Naive thymus-derived CD4-positive, alpha-beta T cell (primary cell): ENCODE measurements at regions not wholly inside any gene's neighbourhood (a gene's known extent, or its start where the extent isn't known, plus 50 kb on each side); places are given as distances from the start of the nearest gene placed in this dataset.

Source experiments
- ATAC-seq: fragments of 150-1000 bp; cut with Tn5 transposase; 2 replicates; pipeline ENCODE4 v1.10.0; 2021; ENCODE audit warnings: mild to moderate bottlenecking, moderate library complexity
- CTCF ChIA-PET: fragments of 350-600 bp; sonication (Branson Sonifier 250); formaldehyde crosslinking; loops from one replicate; lab custom pipeline; 2021; ENCODE audit warnings: antibody characterized with exemption; lab: Charles Lee
- POLR2A ChIA-PET: fragments of 350-600 bp; sonication (Branson Sonifier 250); formaldehyde crosslinking; loops from one replicate; lab custom pipeline; 2021; ENCODE audit warnings: antibody characterized with exemption, inconsistent platforms; lab: Charles Lee
- DNase-seq, 9 donors: peaks; one replicate each; pipeline versions ENCODE4 v3.0.0 to v3.0.0-alpha.2; 2020 to 2022; ENCODE audit warnings: mixed read lengths in 1 of 9
- H3K27ac ChIP-seq: one replicate; pipeline ENCODE4 v1.7.0; 2013; ENCODE audit warnings: mild to moderate bottlenecking, low read depth, low read length, moderate library complexity
- H3K27me3 ChIP-seq, 2 donors: one replicate each; pipeline ENCODE4 v1.7.0; 2013; ENCODE audit warnings: low read length in 2 of 2, mild to moderate bottlenecking in 2 of 2, moderate library complexity in 2 of 2; ENCODE audit not compliant: control insufficient read depth in 2 of 2, insufficient read depth in 2 of 2
- H3K36me3 ChIP-seq, 3 experiments: 1 replicate in 2 of 3; 2 replicates in 1 of 3; pipeline ENCODE4 v1.7.0; 2013; ENCODE audit warnings: low read length in 3 of 3, mild to moderate bottlenecking in 3 of 3, moderate library complexity in 1 of 3; ENCODE audit not compliant: insufficient read depth in 3 of 3, control insufficient read depth in 2 of 3
- H3K4me1 ChIP-seq, 2 donors: one replicate each; pipeline ENCODE4 v1.7.0; 2013; ENCODE audit warnings: low read length in 2 of 2, mild to moderate bottlenecking in 2 of 2, moderate library complexity in 1 of 2; ENCODE audit not compliant: control insufficient read depth in 2 of 2, insufficient read depth in 2 of 2
- H3K4me3 ChIP-seq: 2 replicates; pipeline ENCODE4 v1.7.0; 2013; ENCODE audit warnings: mild to moderate bottlenecking, low read length
- H3K9me3 ChIP-seq, 3 experiments: 1 replicate in 2 of 3; 2 replicates in 1 of 3; pipeline ENCODE4 v1.7.0; 2013; ENCODE audit warnings: low read length in 3 of 3; ENCODE audit not compliant: control insufficient read depth in 2 of 3
- H3K27ac Mint-ChIP-seq, 9 donors: one replicate each; pipeline ENCODE4 v1.8.0; 2020 to 2022; ENCODE audit warnings: mixed read lengths in 9 of 9, mild to moderate bottlenecking in 8 of 9, moderate library complexity in 5 of 9, inconsistent platforms in 2 of 9
- H3K27me3 Mint-ChIP-seq, 5 donors: one replicate each; pipeline ENCODE4 v1.8.0; 2021 to 2022; ENCODE audit warnings: mixed read lengths in 5 of 5, mild to moderate bottlenecking in 1 of 5
- H3K36me3 Mint-ChIP-seq, 5 donors: one replicate each; pipeline ENCODE4 v1.8.0; 2020 to 2022; ENCODE audit warnings: mixed read lengths in 5 of 5, mild to moderate bottlenecking in 3 of 5, inconsistent platforms in 1 of 5
- H3K4me1 Mint-ChIP-seq, 7 donors: one replicate each; pipeline ENCODE4 v1.8.0; 2020 to 2022; ENCODE audit warnings: mixed read lengths in 7 of 7, mild to moderate bottlenecking in 3 of 7, inconsistent platforms in 1 of 7
- H3K4me3 Mint-ChIP-seq, 10 donors: one replicate each; pipeline ENCODE4 v1.8.0; 2020 to 2022; ENCODE audit warnings: mild to moderate bottlenecking in 10 of 10, mixed read lengths in 10 of 10, moderate library complexity in 6 of 10, inconsistent platforms in 2 of 10
- H3K9me3 Mint-ChIP-seq, 11 donors: one replicate each; pipeline ENCODE4 v1.8.0; 2020 to 2022; ENCODE audit warnings: mixed read lengths in 11 of 11, mild to moderate bottlenecking in 4 of 11, inconsistent platforms in 1 of 11, moderate library complexity in 1 of 11
- intact Hi-C, 2 donors: fragments of 100-400 bp; cut with micrococcal nuclease; formaldehyde crosslinking; loops; one replicate each; pipeline ENCODE4 v1.15.1; 2023

- POLR2A ChIA-PET = no interaction called here
- no peaks in the 10 kb centered on the region for H3K9me3 ChIP-seq
- Mint-ChIP-seq H3K4me3 (no peak overlapping the region), H3K36me3 (peaks cover 0 to 3% (median 0%) of the 10 kb centered on the region in 5 donors), H3K27me3 (peaks cover 0 to 7% (median 0%) of the 10 kb centered on the region in 5 donors), H3K9me3 (peaks cover 0 to 6% (median 0%) of the 10 kb centered on the region in 11 donors), H3K27ac (no peak overlapping the region), H3K4me1 (no peaks in the 10 kb centered on the region)
- intact Hi-C loops = no loop called here
- H3K4me3 ChIP-seq = no peak overlapping the region
- no peaks in the 10 kb centered on the region for H3K4me1 ChIP-seq
- no peaks in the 10 kb centered on the region for H3K36me3 ChIP-seq
- no peak overlapping the region for H3K27ac ChIP-seq
- H3K27me3 ChIP-seq = no peaks in the 10 kb centered on the region
- ATAC-seq (no peak), DNase-seq (no peak)
- CTCF ChIA-PET = no interaction called here
Measured at GRCh38 chr2:163343316-163343715, 392.5 kb downstream of the FIGN start.

GRCh38 chr2:163341426-163341825 lies 394.4 kb downstream of the FIGN start:
- ChIA-PET CTCF (no interaction called here), POLR2A (no interaction called here)
- no peaks in the 10 kb centered on the region for H3K36me3 ChIP-seq
- intact Hi-C loops = no loop called here
- no peaks in the 10 kb centered on the region for H3K4me1 Mint-ChIP-seq
- no peak overlapping the region for H3K4me3 ChIP-seq
- peaks cover 0 to 3% (median 0%) of the 10 kb centered on the region in 5 donors for H3K36me3 Mint-ChIP-seq
- no peak overlapping the region for H3K27ac Mint-ChIP-seq
- ATAC-seq (no peak), DNase-seq (no peak)
- H3K27me3 ChIP-seq = no peaks in the 10 kb centered on the region
- H3K9me3 ChIP-seq = no peaks in the 10 kb centered on the region
- H3K4me1 ChIP-seq = no peaks in the 10 kb centered on the region
- no peak overlapping the region for H3K27ac ChIP-seq
- no peak overlapping the region for H3K4me3 Mint-ChIP-seq
- peaks cover 0 to 7% (median 2%) of the 10 kb centered on the region in 11 donors for H3K9me3 Mint-ChIP-seq
- no peaks in the 10 kb centered on the region for H3K27me3 Mint-ChIP-seq

GRCh38 chr2:163338270-163338669 lies 397.5 kb downstream of the FIGN start:
- no peak for DNase-seq
- POLR2A ChIA-PET = no interaction called here
- no peaks in the 10 kb centered on the region for H3K4me1 ChIP-seq
- H3K4me3 ChIP-seq = no peak overlapping the region
- Mint-ChIP-seq H3K36me3 (peaks cover 0 to 3% (median 0%) of the 10 kb centered on the region in 5 donors), H3K4me1 (no peaks in the 10 kb centered on the region), H3K27ac (no peak overlapping the region), H3K9me3 (peaks cover 0 to 10% (median 2%) of the 10 kb centered on the region in 11 donors), H3K27me3 (no peaks in the 10 kb centered on the region), H3K4me3 (no peak overlapping the region)
- CTCF ChIA-PET = no interaction called here
- no peak for ATAC-seq
- H3K27ac ChIP-seq = no peak overlapping the region
- H3K27me3 ChIP-seq = no peaks in the 10 kb centered on the region
- no peaks in the 10 kb centered on the region for H3K36me3 ChIP-seq
- H3K9me3 ChIP-seq = no peaks in the 10 kb centered on the region
- intact Hi-C loops = no loop called here

- ATAC-seq (no peak), DNase-seq (no peak)
- intact Hi-C loops = no loop called here
- Histone ChIP-seq H3K27ac (no peak overlapping the region), H3K4me3 (no peak overlapping the region), H3K4me1 (no peaks in the 10 kb centered on the region), H3K9me3 (no peaks in the 10 kb centered on the region), H3K27me3 (no peaks in the 10 kb centered on the region), H3K36me3 (no peaks in the 10 kb centered on the region)
- Mint-ChIP-seq H3K27ac (no peak overlapping the region), H3K36me3 (no peaks in the 10 kb centered on the region), H3K9me3 (peaks cover 0 to 5% (median 0%) of the 10 kb centered on the region in 11 donors), H3K4me1 (no peaks in the 10 kb centered on the region), H3K4me3 (no peak overlapping the region), H3K27me3 (no peaks in the 10 kb centered on the region)
- ChIA-PET CTCF (no interaction called here), POLR2A (no interaction called here)
Measured at GRCh38 chr2:163324677-163325076, 411.1 kb downstream of the FIGN start.

GRCh38 chr2:163319006-163319405 lies 416.8 kb downstream of the FIGN start:
- Histone ChIP-seq H3K27ac (no peak overlapping the region), H3K4me1 (no peaks in the 10 kb centered on the region), H3K27me3 (no peaks in the 10 kb centered on the region), H3K36me3 (no peaks in the 10 kb centered on the region), H3K4me3 (no peak overlapping the region), H3K9me3 (no peaks in the 10 kb centered on the region)
- Mint-ChIP-seq H3K36me3 (no peaks in the 10 kb centered on the region), H3K9me3 (peaks cover 0 to 15% (median 0%) of the 10 kb centered on the region in 11 donors), H3K4me3 (no peak overlapping the region), H3K4me1 (no peaks in the 10 kb centered on the region), H3K27me3 (no peaks in the 10 kb centered on the region), H3K27ac (no peak overlapping the region)
- ChIA-PET POLR2A (no interaction called here), CTCF (no interaction called here)
- intact Hi-C loops = no loop called here
- ATAC-seq (no peak), DNase-seq (no peak)

- ATAC-seq (no peak), DNase-seq (no peak)
- H3K27ac ChIP-seq = no peak overlapping the region
- no peaks in the 10 kb centered on the region for H3K36me3 Mint-ChIP-seq
- H3K4me1 ChIP-seq = no peaks in the 10 kb centered on the region
- no peak overlapping the region for H3K27ac Mint-ChIP-seq
- no peaks in the 10 kb centered on the region for H3K27me3 Mint-ChIP-seq
- H3K4me3 Mint-ChIP-seq = no peak overlapping the region
- H3K36me3 ChIP-seq = no peaks in the 10 kb centered on the region
- no peaks in the 10 kb centered on the region for H3K9me3 ChIP-seq
- H3K4me3 ChIP-seq = no peak overlapping the region
- H3K9me3 Mint-ChIP-seq = peaks cover 0 to 15% (median 0%) of the 10 kb centered on the region in 11 donors
- no peaks in the 10 kb centered on the region for H3K4me1 Mint-ChIP-seq
- H3K27me3 ChIP-seq = no peaks in the 10 kb centered on the region
- intact Hi-C loops = no loop called here
- ChIA-PET POLR2A (no interaction called here), CTCF (no interaction called here)
Measured at GRCh38 chr2:163314712-163315111, 421.1 kb downstream of the FIGN start.

GRCh38 chr2:163312713-163313112 lies 423.1 kb downstream of the FIGN start:
- Mint-ChIP-seq H3K9me3 (peaks cover 0 to 5% (median 0%) of the 10 kb centered on the region in 11 donors), H3K36me3 (no peaks in the 10 kb centered on the region), H3K4me1 (no peaks in the 10 kb centered on the region), H3K27ac (no peak overlapping the region), H3K27me3 (no peaks in the 10 kb centered on the region), H3K4me3 (no peak overlapping the region)
- Histone ChIP-seq H3K36me3 (no peaks in the 10 kb centered on the region), H3K27me3 (no peaks in the 10 kb centered on the region), H3K4me1 (no peaks in the 10 kb centered on the region), H3K4me3 (no peak overlapping the region), H3K9me3 (no peaks in the 10 kb centered on the region), H3K27ac (no peak overlapping the region)
- CTCF ChIA-PET = no interaction called here
- intact Hi-C loops = no loop called here
- ATAC-seq = no peak
- POLR2A ChIA-PET = no interaction called here
- DNase-seq = no peak
